ENCODE measurements at regions not wholly inside any gene's neighbourhood (a gene's known extent, or its start where the extent isn't known, plus 50 kb on each side); places are given as distances from the start of the nearest gene placed in this dataset.

- TF ChIP-seq REST (IDR thresholded peaks at IDR 0.05; ENCODE audit: borderline replicate concordance): no peak
- TF ChIP-seq CTCF (IDR thresholded peaks at IDR 0.05; ENCODE audit: poor library complexity, severe bottlenecking): no peak
- no peak for TF ChIP-seq EP300 (conservative IDR thresholded peaks at IDR 0.05; ENCODE audit: poor library complexity, severe bottlenecking)
Observed at GRCh38 chr9:90330231-90330630, 312.4 kb downstream of the DIRAS2 start.
